ENCODE measurements at regions not wholly inside any gene's neighbourhood (a gene's known extent, or its start where the extent isn't known, plus 50 kb on each side); places are given as distances from the start of the nearest gene placed in this dataset.

DNA sequence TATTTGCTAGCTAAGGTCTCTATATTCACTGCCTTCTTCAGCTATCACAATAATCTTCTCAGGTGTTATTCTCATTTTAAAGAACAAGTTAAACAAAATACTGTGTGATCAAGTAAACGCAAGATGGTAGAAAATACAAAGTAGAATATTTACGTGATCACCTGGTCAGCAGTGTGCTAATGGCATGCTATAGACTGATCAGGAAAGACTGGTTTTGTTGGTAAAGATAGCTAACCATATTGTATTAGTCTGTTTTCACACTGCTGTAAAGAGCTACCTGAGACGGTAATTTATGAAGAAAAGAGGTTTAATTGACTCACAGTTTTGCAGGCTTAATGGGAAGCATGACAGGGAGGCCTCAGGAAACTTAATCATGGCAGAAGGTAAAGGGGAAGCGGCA, 50.4 kb downstream of the ZBTB38 start:
- no peaks in the 10 kb centered on the region for H3K9me3 ChIP-seq
- no peak for DNase-seq (ENCODE audit: low spot score)
- peaks cover 3% of the 10 kb centered on the region for H3K36me3 ChIP-seq
- no peak overlapping the region for H3K4me3 ChIP-seq
- ATAC-seq (ENCODE audit: insufficient number of reproducible peaks, low FRiP score, low read depth): no peak
- H3K27me3 ChIP-seq (replicated peaks; ENCODE audit: insufficient read depth): no peaks in the 10 kb centered on the region
- no peak overlapping the region for H3K27ac ChIP-seq
- H3K4me1 ChIP-seq (ENCODE audit: control insufficient read depth in 1 of 2, low read depth in 2 of 2): peaks cover 48 to 65% of the 10 kb centered on the region in 2 donors
- TF ChIP-seq, protein P1, sequence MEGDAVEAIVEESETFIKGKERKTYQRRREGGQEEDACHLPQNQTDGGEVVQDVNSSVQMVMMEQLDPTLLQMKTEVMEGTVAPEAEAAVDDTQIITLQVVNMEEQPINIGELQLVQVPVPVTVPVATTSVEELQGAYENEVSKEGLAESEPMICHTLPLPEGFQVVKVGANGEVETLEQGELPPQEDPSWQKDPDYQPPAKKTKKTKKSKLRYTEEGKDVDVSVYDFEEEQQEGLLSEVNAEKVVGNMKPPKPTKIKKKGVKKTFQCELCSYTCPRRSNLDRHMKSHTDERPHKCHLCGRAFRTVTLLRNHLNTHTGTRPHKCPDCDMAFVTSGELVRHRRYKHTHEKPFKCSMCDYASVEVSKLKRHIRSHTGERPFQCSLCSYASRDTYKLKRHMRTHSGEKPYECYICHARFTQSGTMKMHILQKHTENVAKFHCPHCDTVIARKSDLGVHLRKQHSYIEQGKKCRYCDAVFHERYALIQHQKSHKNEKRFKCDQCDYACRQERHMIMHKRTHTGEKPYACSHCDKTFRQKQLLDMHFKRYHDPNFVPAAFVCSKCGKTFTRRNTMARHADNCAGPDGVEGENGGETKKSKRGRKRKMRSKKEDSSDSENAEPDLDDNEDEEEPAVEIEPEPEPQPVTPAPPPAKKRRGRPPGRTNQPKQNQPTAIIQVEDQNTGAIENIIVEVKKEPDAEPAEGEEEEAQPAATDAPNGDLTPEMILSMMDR (IDR thresholded peaks at IDR 0.05): no peak

DNA sequence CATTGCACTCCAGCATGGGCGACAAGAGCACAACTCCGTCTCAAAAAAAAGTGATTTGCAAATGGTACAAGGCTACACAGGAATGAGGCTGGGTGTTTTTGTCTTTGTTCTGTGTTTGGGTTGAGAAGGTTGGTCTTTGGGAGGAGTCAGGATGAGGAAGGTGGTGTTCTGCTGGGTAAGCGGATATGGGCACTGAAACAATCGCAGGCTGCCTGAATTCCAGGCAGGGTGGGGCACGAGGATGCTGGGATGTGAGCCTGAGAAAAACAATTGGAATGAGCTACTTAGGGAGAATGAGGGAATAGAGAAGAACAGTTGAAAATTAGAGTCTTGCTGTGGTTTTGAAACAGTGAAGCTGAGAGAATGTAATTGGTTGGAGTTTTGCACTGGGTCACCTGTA, 51.6 kb downstream of the ZBTB38 start:
- DNase-seq (ENCODE audit: low spot score): no peak
- H3K27me3 ChIP-seq (replicated peaks; ENCODE audit: insufficient read depth): no peaks in the 10 kb centered on the region
- peaks cover 40 to 56% of the 10 kb centered on the region in 2 donors for H3K4me1 ChIP-seq (ENCODE audit: control insufficient read depth in 1 of 2, low read depth in 2 of 2)
- TF ChIP-seq, protein P1 (IDR thresholded peaks at IDR 0.05): no peak
- H3K27ac ChIP-seq: peak overlapping the region in 1 of 2 donors; percentile 30
- H3K4me3 ChIP-seq: no peak overlapping the region
- ATAC-seq (ENCODE audit: insufficient number of reproducible peaks, low FRiP score, low read depth): no peak
- peaks cover 3% of the 10 kb centered on the region for H3K36me3 ChIP-seq
- no peaks in the 10 kb centered on the region for H3K9me3 ChIP-seq

DNA sequence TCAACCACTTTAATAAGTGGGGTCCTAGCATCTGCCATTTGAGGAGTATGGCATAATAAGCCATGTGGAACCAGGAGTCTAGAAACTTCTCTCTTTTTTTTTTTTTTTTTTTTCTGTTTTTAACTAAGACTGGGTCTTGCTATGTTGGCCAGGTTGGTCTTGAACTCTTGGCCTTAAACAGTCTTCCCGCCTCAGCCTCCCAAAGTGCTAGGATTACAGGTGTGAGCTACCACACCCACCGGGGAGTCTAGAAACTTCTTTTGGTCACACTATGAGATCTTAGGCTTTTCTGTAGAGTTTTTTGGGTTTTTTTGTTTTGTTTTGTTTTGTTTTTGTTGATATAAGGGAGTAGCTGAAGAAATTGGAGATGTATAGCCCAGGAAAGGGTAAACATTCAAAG, 52.9 kb downstream of the ZBTB38 start:
- peaks cover 3% of the 10 kb centered on the region for H3K36me3 ChIP-seq
- peak overlapping the region; percentile 14 to 40 for H3K27ac ChIP-seq
- no peak overlapping the region for H3K4me3 ChIP-seq
- ATAC-seq (ENCODE audit: insufficient number of reproducible peaks, low FRiP score, low read depth) (no peak), DNase-seq (ENCODE audit: low spot score) (no peak)
- no peaks in the 10 kb centered on the region for H3K9me3 ChIP-seq
- no peaks in the 10 kb centered on the region for H3K27me3 ChIP-seq (replicated peaks; ENCODE audit: insufficient read depth)
- H3K4me1 ChIP-seq (ENCODE audit: control insufficient read depth in 1 of 2, low read depth in 2 of 2): peaks cover 39 to 56% of the 10 kb centered on the region in 2 donors
- TF ChIP-seq, protein P1 (IDR thresholded peaks at IDR 0.05): no peak

DNA sequence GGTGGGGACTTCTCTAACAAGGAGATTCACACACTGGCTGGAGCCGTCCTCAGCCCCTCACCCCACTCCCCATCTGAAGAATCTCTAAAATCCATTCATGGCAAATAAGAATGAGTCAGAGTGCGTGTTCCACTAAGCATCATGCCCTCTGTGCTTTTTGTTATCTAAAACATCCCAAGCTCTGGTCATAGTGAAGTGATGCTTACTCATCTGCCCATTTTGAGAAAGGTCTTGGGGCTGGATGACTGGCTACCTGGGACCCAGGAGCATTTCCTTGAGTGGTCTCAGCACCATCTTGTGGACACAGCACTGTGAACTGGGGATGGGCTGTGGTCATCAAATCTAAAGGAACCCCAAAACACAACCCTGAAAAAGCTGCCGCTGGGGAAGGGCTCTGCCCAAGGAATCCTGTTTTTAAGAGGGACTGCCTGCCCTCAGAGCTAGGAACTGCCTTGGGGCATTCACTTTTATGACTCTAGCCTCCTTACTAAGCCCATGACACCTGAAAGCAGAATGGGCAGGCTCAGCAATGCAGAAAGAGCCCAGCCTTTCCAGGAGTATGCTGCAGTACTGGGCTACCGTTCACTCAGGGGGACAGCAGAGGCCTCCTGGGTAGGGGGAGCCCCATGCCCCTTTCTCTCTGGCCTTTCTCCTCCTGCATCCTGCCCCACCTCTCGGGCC, 53.5 kb downstream of the ZBTB38 start:
- DNase-seq (ENCODE audit: low spot score) (no peak), ATAC-seq (ENCODE audit: insufficient number of reproducible peaks, low FRiP score, low read depth) (no peak)
- H3K27me3 ChIP-seq (replicated peaks; ENCODE audit: insufficient read depth): no peaks in the 10 kb centered on the region
- no peaks in the 10 kb centered on the region for H3K9me3 ChIP-seq
- peaks cover 3% of the 10 kb centered on the region for H3K36me3 ChIP-seq
- H3K4me1 ChIP-seq (ENCODE audit: control insufficient read depth in 1 of 2, low read depth in 2 of 2): peaks cover 39 to 56% of the 10 kb centered on the region in 2 donors
- no peak overlapping the region for H3K4me3 ChIP-seq
- TF ChIP-seq, protein P1 (IDR thresholded peaks at IDR 0.05): no peak
- H3K27ac ChIP-seq: peak overlapping the region; percentile 14 to 40

DNA sequence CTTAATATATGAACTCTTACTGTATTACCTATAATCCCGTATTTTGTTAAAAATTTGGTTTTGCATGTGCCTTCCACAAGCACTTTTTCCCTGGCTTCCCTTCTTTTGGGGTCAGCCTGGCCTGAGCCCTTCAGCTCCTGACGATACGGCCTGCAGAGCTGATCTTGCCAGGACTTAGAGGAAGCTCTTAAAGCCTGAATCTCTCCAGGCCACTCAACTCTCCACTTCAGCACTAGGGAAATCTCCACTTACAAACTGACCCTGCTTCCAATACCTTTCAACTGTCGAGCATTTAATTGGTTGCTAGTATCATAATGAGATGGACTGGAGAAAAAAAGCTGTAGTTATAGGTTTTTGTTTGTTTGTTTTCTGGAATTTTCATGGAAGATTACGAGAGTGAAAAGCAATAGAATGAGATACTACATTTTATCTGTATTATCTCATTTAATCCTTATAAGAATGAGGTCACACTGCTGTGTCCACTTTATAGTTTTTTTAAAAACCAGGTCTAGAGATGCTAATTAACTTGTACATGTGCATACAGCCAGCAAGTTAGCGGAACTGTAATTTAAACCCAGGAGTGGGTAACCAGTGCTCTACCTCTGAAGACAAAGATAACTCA, 54.8 kb downstream of the ZBTB38 start:
- Histone ChIP-seq H3K36me3 (peaks cover 3% of the 10 kb centered on the region), H3K4me3 (no peak overlapping the region), H3K9me3 (no peaks in the 10 kb centered on the region), H3K27me3 (replicated peaks; ENCODE audit: insufficient read depth) (no peaks in the 10 kb centered on the region), H3K4me1 (ENCODE audit: control insufficient read depth in 1 of 2, low read depth in 2 of 2) (peaks cover 47 to 60% of the 10 kb centered on the region in 2 donors), H3K27ac (peak overlapping the region in 1 of 2 donors; percentile 15)
- ATAC-seq (ENCODE audit: insufficient number of reproducible peaks, low FRiP score, low read depth) (no peak), DNase-seq (ENCODE audit: low spot score) (no peak)
- TF ChIP-seq, protein P1 (IDR thresholded peaks at IDR 0.05): no peak

Data from thoracic aorta (tissue), 2 donors.